ENCODE measurements at regions not wholly inside any gene's neighbourhood (a gene's known extent, or its start where the extent isn't known, plus 50 kb on each side); places are given as distances from the start of the nearest gene placed in this dataset.

DNA sequence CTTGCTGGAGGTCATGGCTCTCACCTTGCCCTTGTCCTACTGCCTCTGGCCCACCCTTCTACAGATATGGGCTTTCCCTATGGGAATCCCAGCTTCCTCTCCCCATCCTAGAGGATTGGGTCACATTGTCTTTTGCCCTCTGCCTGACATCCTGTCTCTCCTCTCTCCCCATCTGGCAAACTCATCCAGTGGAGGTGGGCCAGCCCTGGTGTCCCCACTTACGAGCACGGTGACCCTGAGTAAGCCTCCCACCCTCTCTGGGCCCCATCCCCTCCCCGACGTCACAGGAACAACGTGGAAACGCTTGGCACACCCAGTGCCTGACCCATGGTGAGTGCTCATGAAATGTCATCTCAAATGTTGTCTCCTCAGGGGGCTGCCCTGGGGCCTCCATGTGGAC, 56.1 kb upstream of the ID3 start:
- TF ChIP-seq, protein P1, sequence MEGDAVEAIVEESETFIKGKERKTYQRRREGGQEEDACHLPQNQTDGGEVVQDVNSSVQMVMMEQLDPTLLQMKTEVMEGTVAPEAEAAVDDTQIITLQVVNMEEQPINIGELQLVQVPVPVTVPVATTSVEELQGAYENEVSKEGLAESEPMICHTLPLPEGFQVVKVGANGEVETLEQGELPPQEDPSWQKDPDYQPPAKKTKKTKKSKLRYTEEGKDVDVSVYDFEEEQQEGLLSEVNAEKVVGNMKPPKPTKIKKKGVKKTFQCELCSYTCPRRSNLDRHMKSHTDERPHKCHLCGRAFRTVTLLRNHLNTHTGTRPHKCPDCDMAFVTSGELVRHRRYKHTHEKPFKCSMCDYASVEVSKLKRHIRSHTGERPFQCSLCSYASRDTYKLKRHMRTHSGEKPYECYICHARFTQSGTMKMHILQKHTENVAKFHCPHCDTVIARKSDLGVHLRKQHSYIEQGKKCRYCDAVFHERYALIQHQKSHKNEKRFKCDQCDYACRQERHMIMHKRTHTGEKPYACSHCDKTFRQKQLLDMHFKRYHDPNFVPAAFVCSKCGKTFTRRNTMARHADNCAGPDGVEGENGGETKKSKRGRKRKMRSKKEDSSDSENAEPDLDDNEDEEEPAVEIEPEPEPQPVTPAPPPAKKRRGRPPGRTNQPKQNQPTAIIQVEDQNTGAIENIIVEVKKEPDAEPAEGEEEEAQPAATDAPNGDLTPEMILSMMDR (conservative IDR thresholded peaks at IDR 0.05; ENCODE audit: low read depth, low read length) = no peak
- no peak for TF ChIP-seq EZH2phosphoT487 (IDR thresholded peaks at IDR 0.05; ENCODE audit: borderline replicate concordance, low read length)

Measured in PC-3 (cell line).